Neuronal stem cell (in vitro differentiated cells): ENCODE measurements at regions not wholly inside any gene's neighbourhood (a gene's known extent, or its start where the extent isn't known, plus 50 kb on each side); places are given as distances from the start of the nearest gene placed in this dataset.

Experiments
- DNase-seq: peaks from one replicate; pipeline ENCODE4 v3.0.0-alpha.2; 2013; ENCODE audit warnings: low spot score
- H2AFZ ChIP-seq: one replicate; pipeline ENCODE4 v1.6.1; 2013; ENCODE audit warnings: mild to moderate bottlenecking, low read length, inconsistent platforms
- H2AK5ac ChIP-seq: 2 replicates; pipeline ENCODE4 v1.6.1; 2013; ENCODE audit warnings: low read depth, mild to moderate bottlenecking, inconsistent platforms, low read length, moderate library complexity, mixed read lengths
- H2BK120ac ChIP-seq: 2 replicates; pipeline ENCODE4 v1.6.1; 2013; ENCODE audit warnings: low read depth, mild to moderate bottlenecking, inconsistent platforms, low read length, moderate library complexity, mixed read lengths
- H2BK12ac ChIP-seq: one replicate; pipeline ENCODE4 v1.6.1; 2013; ENCODE audit warnings: low read length, inconsistent platforms
- H2BK15ac ChIP-seq: 2 replicates; pipeline ENCODE4 v1.6.1; 2013; ENCODE audit warnings: mild to moderate bottlenecking, low read length, inconsistent platforms, mixed read lengths
- H2BK5ac ChIP-seq: one replicate; pipeline ENCODE4 v1.6.1; 2013; ENCODE audit warnings: inconsistent platforms, mild to moderate bottlenecking, low read length, moderate library complexity
- H3K14ac ChIP-seq: one replicate; pipeline ENCODE4 v1.6.1; 2013; ENCODE audit warnings: low read length, inconsistent platforms
- H3K18ac ChIP-seq: 2 replicates; pipeline ENCODE4 v1.6.1; 2013; ENCODE audit warnings: low read length, inconsistent platforms
- H3K23ac ChIP-seq: 2 replicates; pipeline ENCODE4 v1.6.1; 2013; ENCODE audit warnings: low read depth, mild to moderate bottlenecking, mixed read lengths, low read length, inconsistent platforms; ENCODE audit not compliant: poor library complexity
- H3K27ac ChIP-seq: replicated peaks from 3 replicates; pipeline ENCODE4 v1.5.1; 2013; ENCODE audit warnings: low read length, inconsistent platforms
- H3K27me3 ChIP-seq, 3 experiments: 2 replicates each; pipeline ENCODE4 v1.6.1; 2013; ENCODE audit warnings: low read length in 3 of 3, mild to moderate bottlenecking in 2 of 3, inconsistent platforms in 1 of 3, low read depth in 1 of 3, mixed read lengths in 1 of 3, moderate library complexity in 1 of 3; ENCODE audit not compliant: control insufficient read depth in 3 of 3, insufficient read depth in 3 of 3
- H3K36me3 ChIP-seq, 2 donors: replicated peaks in 1 of 2; 2 replicates each; pipeline ENCODE4 v1.6.1; 2013; ENCODE audit warnings: low read length in 2 of 2; ENCODE audit not compliant: control insufficient read depth in 2 of 2, insufficient read depth in 2 of 2
- H3K4ac ChIP-seq: 2 replicates; pipeline ENCODE4 v1.6.1; 2013; ENCODE audit warnings: inconsistent platforms, mild to moderate bottlenecking, low read length, moderate library complexity
- H3K4me1 ChIP-seq, 2 donors: 1 replicate in 1 of 2; 2 replicates in 1 of 2; pipeline ENCODE4 v1.6.1; 2013; ENCODE audit warnings: low read length in 2 of 2, low read depth in 1 of 2; ENCODE audit not compliant: control insufficient read depth in 2 of 2, insufficient read depth in 1 of 2
- H3K4me2 ChIP-seq: one replicate; pipeline ENCODE4 v1.6.1; 2013; ENCODE audit warnings: mild to moderate bottlenecking, low read length, inconsistent platforms; ENCODE audit not compliant: insufficient read depth, poor library complexity, severe bottlenecking
- H3K4me3 ChIP-seq, 2 donors: 2 replicates each; pipeline ENCODE4 v1.5.1; 2013; ENCODE audit warnings: low read length in 2 of 2, mild to moderate bottlenecking in 2 of 2, inconsistent platforms in 1 of 2, moderate library complexity in 1 of 2
- H3K79me1 ChIP-seq: one replicate; pipeline ENCODE4 v1.6.1; 2013; ENCODE audit warnings: low read depth, mild to moderate bottlenecking, inconsistent platforms, low read length, moderate library complexity
- H3K9ac ChIP-seq: one replicate; pipeline ENCODE4 v1.6.1; 2013; ENCODE audit warnings: mild to moderate bottlenecking, low read depth, low read length, inconsistent platforms; ENCODE audit not compliant: poor library complexity
- H3K9me3 ChIP-seq, 2 donors: replicated peaks in 1 of 2; 2 replicates each; pipeline versions ENCODE3 to v1.6.1; 2013; ENCODE audit warnings: low read length in 2 of 2, mild to moderate bottlenecking in 2 of 2, inconsistent platforms in 1 of 2, low read depth in 1 of 2, mixed read lengths in 1 of 2, moderate library complexity in 1 of 2; ENCODE audit not compliant: control insufficient read depth in 2 of 2, insufficient read depth in 1 of 2
- H4K8ac ChIP-seq: one replicate; pipeline ENCODE4 v1.6.1; 2013; ENCODE audit warnings: low read depth, mild to moderate bottlenecking, inconsistent platforms, low read length, moderate library complexity
- H4K91ac ChIP-seq: one replicate; pipeline ENCODE4 v1.6.1; 2013; ENCODE audit warnings: low read length, low read depth, mild to moderate bottlenecking, inconsistent platforms; ENCODE audit not compliant: poor library complexity
- WGBS, 2 donors: extraction: QIAGEN DNeasy Blood & Tissue Kit; methylation state at CpG; one replicate each; pipeline ENCODE4 v1.1.7; 2013; ENCODE audit warnings: missing lambda C conversion rate in 2 of 2, mixed read lengths in 1 of 2; ENCODE audit not compliant: insufficient read length in 2 of 2, insufficient replicate concordance in 1 of 2; ENCODE audit errors: extremely low coverage in 2 of 2; 5-methylcytosine and 5-hydroxymethylcytosine counted together

GRCh38 chr9:79116709-79117108 lies 455.1 kb upstream of the TLE4 start:
- H3K4ac ChIP-seq, result no peak overlapping the region
- WGBS, 2 donors, result no CpG with 5 or more reads among the region's 6 CpGs
- no peak overlapping the region for H3K18ac ChIP-seq
- no peak overlapping the region for H4K91ac ChIP-seq
- DNase-seq, result no peak
- H3K4me3 ChIP-seq, result no peak overlapping the region
- H2BK120ac ChIP-seq, result no peak overlapping the region
- H2BK5ac ChIP-seq, result no peak overlapping the region
- no peak overlapping the region for H3K14ac ChIP-seq
- no peak overlapping the region for H2BK15ac ChIP-seq
- H2BK12ac ChIP-seq, result no peak overlapping the region
- no peaks in the 10 kb centered on the region for H3K9me3 ChIP-seq
- no peak overlapping the region for H3K4me2 ChIP-seq
- no peaks in the 10 kb centered on the region for H3K79me1 ChIP-seq
- no peak overlapping the region for H4K8ac ChIP-seq
- peaks cover 0 to 7% of the 10 kb centered on the region in 2 donors for H3K4me1 ChIP-seq
- no peak overlapping the region for H3K27ac ChIP-seq
- H3K27me3 ChIP-seq, result no peaks in the 10 kb centered on the region
- H3K36me3 ChIP-seq, result no peaks in the 10 kb centered on the region
- H2AFZ ChIP-seq, result no peak overlapping the region
- no peak overlapping the region for H3K9ac ChIP-seq
- no peak overlapping the region for H2AK5ac ChIP-seq
- H3K23ac ChIP-seq, result no peak overlapping the region

GRCh38 chr9:79120533-79120932 lies 451.2 kb upstream of the TLE4 start:
- H2BK5ac ChIP-seq, result no peak overlapping the region

GRCh38 chr9:79120941-79121340 lies 450.8 kb upstream of the TLE4 start:
- H3K79me1 ChIP-seq, result no peaks in the 10 kb centered on the region
- no CpG with 5 or more reads among the region's 2 CpGs for WGBS, 2 donors

More at GRCh38 chr9:79120533-79120932, 451.2 kb upstream of the TLE4 start:
- no peak for DNase-seq
- Histone ChIP-seq H3K23ac (no peak overlapping the region), H3K27ac (no peak overlapping the region), H3K18ac (no peak overlapping the region), H3K36me3 (no peaks in the 10 kb centered on the region), H3K9me3 (no peaks in the 10 kb centered on the region), H3K4me1 (peaks cover 0 to 5% of the 10 kb centered on the region in 2 donors), H2AFZ (no peak overlapping the region), H3K27me3 (no peaks in the 10 kb centered on the region), H3K4me2 (no peak overlapping the region), H3K14ac (no peak overlapping the region), H4K8ac (no peak overlapping the region), H2BK12ac (no peak overlapping the region), H2AK5ac (no peak overlapping the region), H2BK120ac (no peak overlapping the region), H3K4ac (no peak overlapping the region), H2BK15ac (no peak overlapping the region), H3K79me1 (no peaks in the 10 kb centered on the region), H3K4me3 (no peak overlapping the region), H3K9ac (no peak overlapping the region), H4K91ac (no peak overlapping the region)
- no CpG with 5 or more reads among the region's 2 CpGs for WGBS, 2 donors

GRCh38 chr9:79123415-79123814 lies 448.4 kb upstream of the TLE4 start:
- Histone ChIP-seq H2BK12ac (no peak overlapping the region), H3K36me3 (no peaks in the 10 kb centered on the region), H3K14ac (no peak overlapping the region), H4K8ac (no peak overlapping the region), H4K91ac (no peak overlapping the region), H2AFZ (no peak overlapping the region), H2BK15ac (no peak overlapping the region), H3K27me3 (no peaks in the 10 kb centered on the region), H2AK5ac (no peak overlapping the region), H3K4me1 (peaks cover 0 to 3% of the 10 kb centered on the region in 2 donors), H3K9ac (no peak overlapping the region), H3K4me3 (no peak overlapping the region), H3K79me1 (no peaks in the 10 kb centered on the region), H3K27ac (no peak overlapping the region), H3K4me2 (no peak overlapping the region), H3K9me3 (no peaks in the 10 kb centered on the region), H3K23ac (no peak overlapping the region), H3K4ac (no peak overlapping the region), H2BK120ac (no peak overlapping the region), H3K18ac (no peak overlapping the region), H2BK5ac (no peak overlapping the region)
- no CpG with 5 or more reads among the region's 4 CpGs for WGBS, 2 donors
- no peak for DNase-seq

More at GRCh38 chr9:79120941-79121340, 450.8 kb upstream of the TLE4 start:
- no peak overlapping the region for H3K27ac ChIP-seq
- no peak overlapping the region for H2BK5ac ChIP-seq
- H4K8ac ChIP-seq, result no peak overlapping the region
- H3K9me3 ChIP-seq, result no peaks in the 10 kb centered on the region
- no peak overlapping the region for H3K23ac ChIP-seq
- no peak overlapping the region for H2AFZ ChIP-seq
- no peak overlapping the region for H2BK120ac ChIP-seq
- no peak overlapping the region for H3K4me2 ChIP-seq
- no peak overlapping the region for H2BK12ac ChIP-seq
- H3K4me1 ChIP-seq, result peaks cover 0 to 3% of the 10 kb centered on the region in 2 donors
- no peak overlapping the region for H3K14ac ChIP-seq
- H2AK5ac ChIP-seq, result no peak overlapping the region
- no peak overlapping the region for H3K18ac ChIP-seq
- H3K36me3 ChIP-seq, result no peaks in the 10 kb centered on the region
- H4K91ac ChIP-seq, result no peak overlapping the region
- no peak overlapping the region for H3K4me3 ChIP-seq
- no peaks in the 10 kb centered on the region for H3K27me3 ChIP-seq
- DNase-seq, result no peak
- no peak overlapping the region for H3K9ac ChIP-seq
- H2BK15ac ChIP-seq, result no peak overlapping the region
- H3K4ac ChIP-seq, result no peak overlapping the region
